Hematopoietic multipotent progenitor cell treated with erythropoietin and hydrocortisone succinate and interleukin-3 and kit ligand, for 17 days (in vitro differentiated cells): ENCODE measurements at regions not wholly inside any gene's neighbourhood (a gene's known extent, or its start where the extent isn't known, plus 50 kb on each side); places are given as distances from the start of the nearest gene placed in this dataset.

ENCODE experiments used
- DNase-seq: peaks from one replicate; pipeline ENCODE4 v3.0.0-alpha.2; 2015; ENCODE audit warnings: low spot score

GRCh38 chr20:56835829-56836550 lies 206.9 kb downstream of the TFAP2C start:
- no peak for DNase-seq

DNA sequence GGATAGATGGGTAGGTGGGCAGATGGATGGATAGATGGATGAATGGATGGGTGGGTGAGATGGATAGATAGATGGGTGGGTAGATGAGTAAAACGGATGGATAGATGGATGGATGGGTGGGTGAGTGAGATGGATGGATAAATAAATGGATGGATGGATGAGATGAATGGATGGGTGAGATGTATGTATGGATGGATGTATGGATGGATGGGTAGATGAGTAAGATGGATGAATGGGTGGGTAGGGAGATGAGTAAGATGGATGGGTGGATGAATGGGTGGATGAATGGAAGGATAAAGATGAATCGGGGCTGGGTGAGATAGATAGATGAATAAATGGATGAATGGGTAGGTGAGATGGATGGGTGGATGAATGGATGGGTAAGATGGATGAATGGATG lies 210.1 kb downstream of the TFAP2C start:
- DNase-seq, result no peak

DNA sequence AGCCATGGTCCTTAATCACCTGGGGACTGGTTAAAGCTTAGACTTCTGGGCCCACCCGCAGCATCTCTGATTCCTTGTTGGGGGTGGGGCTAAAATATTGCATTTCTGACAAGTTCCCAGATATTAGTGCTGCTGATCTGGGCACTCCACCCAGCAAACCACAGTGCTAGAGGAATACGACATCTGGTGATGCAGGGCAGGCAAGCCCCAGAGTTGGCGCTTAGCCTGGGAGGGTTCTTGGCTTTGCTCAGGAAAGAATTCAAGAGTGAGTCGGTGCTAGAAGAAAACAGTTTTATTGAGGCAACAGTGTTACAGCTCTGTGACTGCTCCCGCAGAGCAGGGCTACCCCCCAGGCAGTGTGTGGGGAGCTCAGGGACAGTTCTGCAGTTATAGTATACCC lies 210.7 kb downstream of the TFAP2C start:
- DNase-seq, result no peak

GRCh38 chr20:56840716-56841261 lies 211.7 kb downstream of the TFAP2C start:
- no peak for DNase-seq

DNA sequence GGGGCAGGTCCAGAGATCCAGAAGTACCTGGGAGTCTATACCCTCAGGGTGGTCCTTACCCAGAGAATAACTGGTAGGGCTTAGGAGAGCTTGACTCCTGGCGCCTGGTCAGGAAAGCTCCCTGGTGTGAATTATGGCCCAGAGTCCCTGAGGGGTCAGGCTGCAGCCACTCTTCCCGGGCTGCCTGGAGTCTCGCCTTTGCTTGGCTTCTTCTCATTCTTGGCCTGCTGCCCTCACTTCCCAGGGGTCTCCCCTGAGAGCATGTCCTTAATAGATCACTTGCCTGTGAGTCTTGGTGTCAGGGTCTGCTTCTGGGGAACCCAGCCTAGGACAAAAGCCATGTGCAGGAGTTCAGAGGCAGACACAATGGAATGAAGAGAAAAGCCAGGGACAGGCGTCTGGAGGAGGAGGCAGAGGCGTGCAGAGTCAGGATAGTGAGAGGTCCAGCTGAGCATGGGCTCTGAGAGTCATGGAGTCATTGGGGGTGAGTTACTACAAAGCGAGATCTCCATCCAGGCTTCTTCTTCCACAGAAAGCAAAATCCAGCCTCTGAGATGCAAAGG lies 212.3 kb downstream of the TFAP2C start:
- no peak for DNase-seq

DNA sequence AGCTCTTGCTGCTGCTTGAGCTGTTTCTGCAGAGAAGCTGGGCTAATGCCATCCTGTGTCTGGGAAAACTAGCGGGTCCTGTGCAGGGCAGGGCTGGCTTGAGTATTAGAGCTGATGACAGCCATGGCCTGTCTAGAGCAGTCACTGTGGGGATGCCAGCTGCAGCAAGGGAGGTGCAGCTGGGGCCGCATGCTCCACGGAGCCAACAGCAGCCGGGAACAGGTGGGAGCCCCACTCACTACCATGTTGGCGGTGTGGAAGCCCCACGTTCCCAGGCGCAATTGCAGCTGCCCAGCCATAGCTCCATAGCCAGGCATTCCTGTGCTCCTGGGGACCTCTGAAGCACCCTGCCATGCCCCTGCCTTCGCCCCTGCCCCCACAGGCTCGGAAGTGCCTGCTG lies 212.9 kb downstream of the TFAP2C start:
- DNase-seq, result no peak

GRCh38 chr20:56843386-56843785 lies 214.3 kb downstream of the TFAP2C start:
- no peak for DNase-seq

- no peak for DNase-seq
These were observed 214.7 kb downstream of the TFAP2C start for GRCh38 chr20:56843817-56844216.

GRCh38 chr20:56845546-56846086 lies 216.5 kb downstream of the TFAP2C start:
- DNase-seq, result no peak

DNA sequence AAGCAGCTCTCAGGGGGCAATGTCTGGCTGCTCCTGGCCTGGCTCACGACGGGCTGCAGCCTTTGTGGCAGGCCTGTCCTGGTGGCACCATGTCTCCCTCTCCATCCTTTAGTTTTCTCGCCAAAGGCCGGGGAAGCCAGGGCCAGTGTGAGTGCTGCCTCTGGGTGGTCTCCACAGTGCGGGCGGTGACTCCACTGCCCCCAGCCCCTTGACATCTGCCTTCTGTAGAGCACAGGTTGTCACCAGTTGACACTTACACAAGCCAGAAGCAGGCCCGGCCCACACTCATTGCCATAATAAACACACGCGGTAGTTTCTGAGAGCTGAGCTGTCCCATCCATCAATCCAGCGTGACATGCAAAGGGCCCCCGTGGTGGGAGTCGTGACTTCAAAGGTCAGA lies 219.5 kb downstream of the TFAP2C start:
- no peak for DNase-seq

DNA sequence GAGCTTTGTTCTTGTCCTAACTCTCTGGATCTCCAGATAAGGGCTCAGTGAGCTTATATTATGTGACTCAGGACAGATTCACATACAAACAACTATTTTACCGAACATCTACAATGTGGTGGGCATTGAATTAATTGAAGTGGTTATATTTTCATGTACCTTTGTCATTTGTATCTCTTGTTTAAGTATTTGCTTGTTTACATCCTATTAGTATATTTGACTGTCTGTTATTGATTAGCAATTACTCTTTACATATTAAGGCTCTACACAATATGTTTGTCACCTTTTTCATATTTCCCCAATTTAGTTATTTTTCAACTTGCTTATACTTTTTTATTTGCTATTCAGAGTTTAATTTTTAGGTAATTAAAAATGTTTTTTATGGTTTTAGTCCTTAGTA lies 222.4 kb downstream of the TFAP2C start:
- DNase-seq, result no peak

GRCh38 chr20:56855708-56856107 lies 226.6 kb downstream of the TFAP2C start:
- DNase-seq, result no peak

- no peak for DNase-seq
These were observed 228.8 kb downstream of the TFAP2C start for GRCh38 chr20:56857950-56858349.

DNA sequence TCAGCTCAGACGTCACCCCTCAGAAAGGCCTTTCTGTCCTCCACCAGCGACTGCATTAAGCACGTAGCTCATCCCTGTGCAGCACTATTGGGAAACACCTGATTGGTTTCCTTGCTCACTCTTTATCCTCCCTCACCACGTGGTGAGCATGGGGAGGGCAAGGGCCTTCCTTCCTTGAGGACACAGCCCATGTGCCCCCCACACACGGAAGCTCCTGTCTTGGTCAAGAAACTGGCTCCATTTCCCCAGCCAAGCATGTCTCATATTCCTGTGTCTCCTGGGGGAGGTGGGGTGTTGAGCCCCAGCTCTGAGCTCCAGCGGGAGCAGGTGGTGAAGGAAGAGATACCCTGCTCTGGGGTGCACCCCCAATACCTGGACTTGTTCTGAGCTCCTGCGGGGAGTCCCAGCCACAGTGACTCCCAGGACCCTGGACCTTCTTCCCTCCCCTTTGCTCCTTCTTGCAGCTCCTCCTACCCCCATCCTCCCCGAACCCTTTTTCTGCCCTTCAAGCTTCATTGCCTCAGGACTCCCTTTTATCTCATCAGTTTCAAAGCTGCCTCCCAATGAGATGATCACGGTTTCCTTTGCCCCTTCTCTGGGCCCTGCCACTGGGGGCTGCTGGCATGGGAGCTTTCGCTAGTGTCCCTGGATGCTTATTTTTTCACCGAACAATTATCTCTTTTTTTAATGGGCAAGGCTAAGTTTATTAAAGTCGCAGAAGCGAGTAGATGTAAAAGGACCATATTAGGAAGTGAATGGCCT lies 230.1 kb downstream of the TFAP2C start:
- DNase-seq, result no peak

- DNase-seq, result no peak
These were observed 230.7 kb downstream of the TFAP2C start for GRCh38 chr20:56859801-56860261.

DNA sequence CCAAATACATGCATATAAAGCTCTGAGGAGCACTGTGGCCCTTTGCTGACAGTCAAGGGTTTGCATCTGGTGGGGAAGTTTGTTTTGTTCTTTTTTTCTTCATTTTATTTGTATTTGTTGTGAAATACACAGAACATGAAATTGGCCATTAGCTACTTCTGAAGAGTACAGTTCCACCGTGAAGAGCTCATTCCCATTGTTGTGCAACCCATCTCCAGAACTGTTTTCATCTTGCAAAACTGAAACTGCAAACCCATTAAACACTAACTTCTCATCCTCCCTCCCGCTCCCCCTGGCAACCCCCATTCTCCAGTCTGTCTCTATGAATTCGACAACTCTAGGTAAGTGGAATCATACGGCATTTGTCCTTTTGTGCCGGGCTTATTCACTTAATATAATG lies 231.3 kb downstream of the TFAP2C start:
- no peak for DNase-seq

DNA sequence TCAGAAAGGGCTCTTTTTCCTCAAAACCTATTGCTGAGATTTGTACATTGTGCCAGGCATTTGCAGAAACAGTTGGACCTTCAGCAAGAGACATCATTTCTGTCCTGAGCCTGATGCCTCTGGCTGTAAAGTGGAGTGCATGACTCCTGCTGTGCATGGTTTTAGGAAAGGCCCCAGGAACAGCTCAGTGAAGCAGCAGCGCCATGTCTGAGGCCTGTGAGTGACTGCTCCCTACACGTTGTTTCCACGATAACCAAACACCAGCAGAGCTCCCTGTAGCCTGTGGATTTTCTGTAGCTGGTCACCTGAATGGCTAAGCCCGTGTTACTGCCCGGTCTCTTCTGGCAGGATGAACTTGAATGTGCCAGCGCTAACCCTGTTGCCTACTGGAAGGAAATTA lies 232.5 kb downstream of the TFAP2C start:
- no peak for DNase-seq

- DNase-seq, result no peak
These were observed 235.9 kb downstream of the TFAP2C start for GRCh38 chr20:56865055-56865454.

DNA sequence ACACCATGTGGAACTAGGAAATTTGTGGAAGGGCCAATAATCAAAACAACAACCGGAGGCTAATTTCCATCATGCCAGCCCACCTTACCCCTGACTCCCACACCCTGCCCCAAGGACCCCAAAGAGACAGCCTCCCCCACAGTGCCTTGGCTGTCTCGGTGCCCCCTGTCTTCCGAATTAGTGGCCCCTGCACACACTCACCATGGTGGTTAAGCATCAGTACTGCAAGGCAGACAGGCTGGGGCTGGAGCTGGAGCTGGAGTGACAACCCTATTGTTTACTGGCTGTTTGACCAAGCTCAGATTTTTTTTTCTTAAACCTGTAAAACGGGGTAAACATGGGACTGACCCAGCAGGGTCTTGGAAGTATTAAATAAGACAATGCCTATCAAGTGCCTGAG lies 238.0 kb downstream of the TFAP2C start:
- DNase-seq, result no peak

DNA sequence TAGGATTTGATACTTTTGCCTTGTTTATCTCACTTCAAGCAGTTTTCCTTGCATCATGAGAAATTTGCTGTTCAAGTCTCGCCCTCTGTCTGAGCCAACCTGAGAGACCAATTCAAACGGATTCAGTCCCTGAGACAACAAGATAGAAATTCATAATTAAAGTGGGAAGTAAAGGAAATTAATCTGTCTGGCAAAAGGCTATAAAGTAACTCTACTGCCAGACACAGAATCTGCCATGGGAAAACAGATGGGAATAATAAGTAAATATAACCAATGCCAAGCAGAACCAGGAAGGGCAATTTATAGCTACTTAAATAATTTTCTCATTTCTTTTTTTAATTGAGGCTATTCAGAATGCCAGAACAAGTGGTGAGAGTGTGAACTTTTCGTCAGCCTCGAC lies 239.6 kb downstream of the TFAP2C start:
- DNase-seq, result no peak

- no peak for DNase-seq
These were observed 241.2 kb downstream of the TFAP2C start for GRCh38 chr20:56870271-56870670.

GRCh38 chr20:56871691-56872090 lies 242.6 kb downstream of the TFAP2C start:
- no peak for DNase-seq
